KMS-11 (cell line): ENCODE measurements at regions not wholly inside any gene's neighbourhood (a gene's known extent, or its start where the extent isn't known, plus 50 kb on each side); places are given as distances from the start of the nearest gene placed in this dataset.

Experiments
- H2AFZ ChIP-seq: fragments of 200-600 bp; sonication (generic); 2 replicates; pipeline ENCODE4 v1.6.1; 2016; ENCODE audit warnings: antibody characterized with exemption, mixed run types, low read depth
- H3K27ac ChIP-seq: fragments of 200-600 bp; sonication (generic); 2 replicates; pipeline ENCODE4 v1.6.1; 2016; ENCODE audit warnings: mild to moderate bottlenecking, mixed run types
- H3K27me3 ChIP-seq: fragments of 200-600 bp; sonication (generic); 2 replicates; pipeline ENCODE4 v1.6.1; 2017; ENCODE audit warnings: mild to moderate bottlenecking, low read depth, mixed run types, moderate library complexity; ENCODE audit not compliant: insufficient read depth
- H3K36me3 ChIP-seq: fragments of 200-600 bp; sonication (generic); 2 replicates; pipeline ENCODE4 v1.6.1; 2017; ENCODE audit warnings: mild to moderate bottlenecking, mixed run types; ENCODE audit not compliant: insufficient read depth
- H3K4me1 ChIP-seq: fragments of 200-600 bp; sonication (generic); 2 replicates; pipeline ENCODE4 v1.6.1; 2016; ENCODE audit warnings: mild to moderate bottlenecking, low read depth, mixed run types; ENCODE audit not compliant: poor library complexity, severe bottlenecking
- H3K4me2 ChIP-seq: fragments of 200-600 bp; sonication (generic); 2 replicates; pipeline ENCODE4 v1.7.0; 2016; ENCODE audit warnings: mild to moderate bottlenecking, mixed run types
- H3K4me3 ChIP-seq: fragments of 200-600 bp; sonication (generic); IDR thresholded peaks from 2 replicates; pipeline ENCODE4 v1.6.1; 2017; ENCODE audit warnings: low read depth, low read length, mixed read lengths; ENCODE audit not compliant: insufficient read depth
- H3K79me2 ChIP-seq: fragments of 200-600 bp; sonication (generic); 2 replicates; pipeline ENCODE4 v1.6.1; 2016; ENCODE audit warnings: low read depth, mixed run types; ENCODE audit not compliant: insufficient read depth
- H3K9ac ChIP-seq: fragments of 200-600 bp; sonication (generic); 2 replicates; pipeline ENCODE4 v1.6.1; 2016; ENCODE audit warnings: mild to moderate bottlenecking, mixed run types
- H4K20me1 ChIP-seq: fragments of 200-600 bp; sonication (generic); 2 replicates; pipeline ENCODE4 v1.6.1; 2016; ENCODE audit warnings: mild to moderate bottlenecking, mixed run types; ENCODE audit not compliant: insufficient read depth
- TF ChIP-seq, protein P1 (sequence below): fragments of 200-600 bp; sonication (generic); conservative IDR thresholded peaks from 2 replicates; pipeline ENCODE4 v1.6.1; 2017; ENCODE audit warnings: low read depth, mild to moderate bottlenecking, antibody characterized with exemption, low read length, moderate library complexity, mixed read lengths

DNA sequence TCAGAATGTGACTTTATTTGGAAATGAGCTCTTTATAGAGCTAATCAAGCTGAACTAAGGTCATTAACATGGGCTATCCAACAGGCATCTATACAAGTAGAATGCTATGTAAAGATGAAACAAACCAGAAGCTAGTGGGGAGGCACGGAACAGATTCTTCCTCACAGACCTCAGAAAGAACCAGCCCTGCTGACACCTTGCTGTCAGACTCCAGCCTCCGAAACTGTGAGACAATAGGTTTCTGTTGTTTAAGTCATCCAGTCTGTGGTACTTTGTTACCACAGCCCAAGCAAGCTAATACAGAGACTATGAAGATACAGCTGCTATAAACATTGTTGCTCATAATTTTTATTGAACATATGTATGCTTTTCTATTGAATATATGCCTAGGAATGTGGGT, 406.3 kb upstream of the CHRM3 start:
- no peak overlapping the region for H3K9ac ChIP-seq
- H3K79me2 ChIP-seq = no peaks in the 10 kb centered on the region
- no peaks in the 10 kb centered on the region for H3K4me1 ChIP-seq
- TF ChIP-seq, protein P1, sequence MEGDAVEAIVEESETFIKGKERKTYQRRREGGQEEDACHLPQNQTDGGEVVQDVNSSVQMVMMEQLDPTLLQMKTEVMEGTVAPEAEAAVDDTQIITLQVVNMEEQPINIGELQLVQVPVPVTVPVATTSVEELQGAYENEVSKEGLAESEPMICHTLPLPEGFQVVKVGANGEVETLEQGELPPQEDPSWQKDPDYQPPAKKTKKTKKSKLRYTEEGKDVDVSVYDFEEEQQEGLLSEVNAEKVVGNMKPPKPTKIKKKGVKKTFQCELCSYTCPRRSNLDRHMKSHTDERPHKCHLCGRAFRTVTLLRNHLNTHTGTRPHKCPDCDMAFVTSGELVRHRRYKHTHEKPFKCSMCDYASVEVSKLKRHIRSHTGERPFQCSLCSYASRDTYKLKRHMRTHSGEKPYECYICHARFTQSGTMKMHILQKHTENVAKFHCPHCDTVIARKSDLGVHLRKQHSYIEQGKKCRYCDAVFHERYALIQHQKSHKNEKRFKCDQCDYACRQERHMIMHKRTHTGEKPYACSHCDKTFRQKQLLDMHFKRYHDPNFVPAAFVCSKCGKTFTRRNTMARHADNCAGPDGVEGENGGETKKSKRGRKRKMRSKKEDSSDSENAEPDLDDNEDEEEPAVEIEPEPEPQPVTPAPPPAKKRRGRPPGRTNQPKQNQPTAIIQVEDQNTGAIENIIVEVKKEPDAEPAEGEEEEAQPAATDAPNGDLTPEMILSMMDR = no peak
- H2AFZ ChIP-seq = no peak overlapping the region
- no peak overlapping the region for H3K4me3 ChIP-seq
- H3K27me3 ChIP-seq = no peaks in the 10 kb centered on the region
- H3K36me3 ChIP-seq = no peaks in the 10 kb centered on the region
- H4K20me1 ChIP-seq = no peaks in the 10 kb centered on the region
- H3K27ac ChIP-seq = no peak overlapping the region
- H3K4me2 ChIP-seq = no peak overlapping the region

DNA sequence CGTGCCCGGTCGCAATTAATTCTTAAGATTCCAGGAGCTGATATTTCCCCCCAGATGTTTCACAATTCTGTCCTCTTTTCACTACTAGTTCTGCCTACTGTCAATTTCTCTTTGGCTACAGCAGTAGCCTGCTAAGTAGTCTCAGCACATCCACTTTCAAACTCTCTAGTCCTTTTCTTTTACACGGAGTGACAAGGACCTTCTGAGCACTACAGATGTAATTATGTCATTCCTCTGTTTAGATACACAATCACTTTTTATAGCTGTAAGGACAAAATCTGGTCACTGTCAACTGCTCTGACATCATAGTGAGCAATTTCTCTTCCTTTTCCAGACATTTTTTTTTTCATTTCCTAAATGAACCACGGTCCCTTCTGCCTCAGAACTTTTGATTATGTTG, 421.7 kb upstream of the CHRM3 start:
- Histone ChIP-seq H3K4me1 (no peaks in the 10 kb centered on the region), H2AFZ (no peak overlapping the region), H3K27me3 (no peaks in the 10 kb centered on the region), H3K9ac (no peak overlapping the region), H4K20me1 (no peaks in the 10 kb centered on the region), H3K27ac (no peak overlapping the region), H3K36me3 (no peaks in the 10 kb centered on the region), H3K79me2 (no peaks in the 10 kb centered on the region), H3K4me2 (no peak overlapping the region), H3K4me3 (no peak overlapping the region)
- TF ChIP-seq, protein P1 = no peak

DNA sequence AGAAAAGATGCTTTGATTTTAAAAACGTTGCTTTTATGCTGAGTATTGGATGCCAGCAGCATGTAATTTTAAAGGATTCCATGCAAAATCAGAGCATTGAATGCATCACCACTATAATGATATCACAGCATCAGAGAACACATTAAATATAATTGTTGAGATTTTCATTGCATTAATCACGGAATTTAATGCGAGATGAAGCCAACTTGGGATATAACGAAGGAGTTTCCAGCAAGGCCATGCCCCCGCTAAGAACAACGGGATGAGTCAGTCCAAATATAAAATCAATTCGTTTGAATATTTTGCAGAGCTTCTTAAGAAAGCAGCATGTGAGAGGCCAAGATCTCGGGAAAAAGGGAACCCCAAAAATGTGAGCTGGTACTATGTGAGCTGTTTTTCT, 423.4 kb upstream of the CHRM3 start:
- Histone ChIP-seq H3K4me1 (no peaks in the 10 kb centered on the region), H3K79me2 (no peaks in the 10 kb centered on the region), H3K9ac (no peak overlapping the region), H4K20me1 (no peaks in the 10 kb centered on the region), H3K4me2 (no peak overlapping the region), H3K27me3 (no peaks in the 10 kb centered on the region), H3K27ac (no peak overlapping the region), H3K4me3 (no peak overlapping the region), H3K36me3 (no peaks in the 10 kb centered on the region), H2AFZ (no peak overlapping the region)
- TF ChIP-seq, protein P1 = no peak

DNA sequence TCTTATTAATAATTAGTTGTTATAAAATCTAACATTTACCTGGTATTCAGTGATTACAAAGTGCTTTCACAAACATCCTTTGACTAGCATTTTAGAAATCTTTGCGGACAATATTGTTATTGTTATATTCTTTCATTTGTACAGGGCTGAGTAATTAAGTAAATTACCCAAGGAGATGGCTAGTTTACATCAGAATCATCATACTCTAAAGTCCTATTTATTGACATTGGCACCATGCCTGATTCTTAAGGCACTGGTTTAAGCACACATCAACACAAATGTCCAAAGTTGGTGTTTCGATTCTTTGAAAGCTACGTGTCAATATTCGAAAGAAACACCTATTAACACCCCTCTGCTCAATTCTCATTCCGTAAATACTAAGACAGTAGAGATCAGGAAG, 424.6 kb upstream of the CHRM3 start:
- H3K27me3 ChIP-seq = no peaks in the 10 kb centered on the region
- no peaks in the 10 kb centered on the region for H3K4me1 ChIP-seq
- H3K79me2 ChIP-seq = no peaks in the 10 kb centered on the region
- H3K27ac ChIP-seq = no peak overlapping the region
- no peaks in the 10 kb centered on the region for H4K20me1 ChIP-seq
- no peak overlapping the region for H3K4me3 ChIP-seq
- TF ChIP-seq, protein P1 = no peak
- H2AFZ ChIP-seq = no peak overlapping the region
- H3K4me2 ChIP-seq = no peak overlapping the region
- no peak overlapping the region for H3K9ac ChIP-seq
- H3K36me3 ChIP-seq = no peaks in the 10 kb centered on the region

DNA sequence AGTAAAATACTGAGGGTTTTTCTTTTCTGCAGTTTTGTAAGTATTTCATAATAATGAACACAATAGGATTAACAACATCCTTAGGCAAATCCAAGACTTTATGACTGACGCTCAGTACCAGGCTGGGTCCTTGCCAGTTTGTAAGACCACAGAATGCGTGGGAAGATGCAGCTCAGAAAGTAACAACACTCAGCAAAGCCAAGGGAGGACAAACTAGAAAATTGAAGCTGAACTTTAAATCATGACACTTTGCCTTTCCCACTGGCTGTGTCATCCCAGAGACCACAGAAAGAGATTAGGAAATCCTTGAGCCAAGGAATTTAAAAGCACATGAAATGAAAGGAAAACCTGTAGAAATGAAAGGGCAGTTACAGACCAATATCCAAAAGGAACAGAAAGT, 426.3 kb upstream of the CHRM3 start:
- Histone ChIP-seq H3K27ac (no peak overlapping the region), H3K9ac (no peak overlapping the region), H3K4me1 (no peaks in the 10 kb centered on the region), H2AFZ (no peak overlapping the region), H3K4me2 (no peak overlapping the region), H3K36me3 (no peaks in the 10 kb centered on the region), H3K4me3 (no peak overlapping the region), H3K27me3 (no peaks in the 10 kb centered on the region), H4K20me1 (no peaks in the 10 kb centered on the region), H3K79me2 (no peaks in the 10 kb centered on the region)
- TF ChIP-seq, protein P1 = no peak
